Esophagus mucosa (tissue), 1 donor: ENCODE measurements at regions not wholly inside any gene's neighbourhood (a gene's known extent, or its start where the extent isn't known, plus 50 kb on each side); places are given as distances from the start of the nearest gene placed in this dataset.

Source experiments
- ATAC-seq: fragments of 200-7000 bp; cut with Tn5 transposase; one replicate; pipeline ENCODE4 v1.9.1; 2020
- donor health status: DM: yes; HTN: yes; CAD: no.

- no peak for ATAC-seq
Measured at GRCh38 chr17:12457493-12457892, 208.2 kb upstream of the MYOCD start.

- ATAC-seq: no peak
Measured at GRCh38 chr17:12459736-12460135, 206.0 kb upstream of the MYOCD start.

GRCh38 chr17:12463102-12463501, 202.6 kb upstream of the MYOCD start:
- no peak for ATAC-seq

- ATAC-seq: no peak
Measured at GRCh38 chr17:12472252-12473173, 193.2 kb upstream of the MYOCD start.

GRCh38 chr17:12478311-12478710, 187.4 kb upstream of the MYOCD start:
- ATAC-seq: no peak

- ATAC-seq: no peak
Measured at GRCh38 chr17:12485361-12485906, 180.3 kb upstream of the MYOCD start.

- no peak for ATAC-seq
Measured at GRCh38 chr17:12489325-12489724, 176.4 kb upstream of the MYOCD start.

- ATAC-seq: no peak
Measured at GRCh38 chr17:12492450-12492849, 173.2 kb upstream of the MYOCD start.

GRCh38 chr17:12505866-12506265, 159.8 kb upstream of the MYOCD start:
- ATAC-seq: no peak

- no peak for ATAC-seq
Measured at GRCh38 chr17:12507026-12507595, 158.6 kb upstream of the MYOCD start.

- no peak for ATAC-seq
Measured at GRCh38 chr17:12509801-12510200, 155.9 kb upstream of the MYOCD start.

- no peak for ATAC-seq
Measured at GRCh38 chr17:12510535-12510934, 155.2 kb upstream of the MYOCD start.

- no peak for ATAC-seq
Measured at GRCh38 chr17:12512694-12513355, 152.9 kb upstream of the MYOCD start.

- no peak for ATAC-seq
Measured at GRCh38 chr17:12514596-12514995, 151.1 kb upstream of the MYOCD start.

GRCh38 chr17:12519956-12520594, 145.6 kb upstream of the MYOCD start:
- no peak for ATAC-seq

GRCh38 chr17:12521416-12521815, 144.3 kb upstream of the MYOCD start:
- ATAC-seq: no peak

- ATAC-seq: no peak
Measured at GRCh38 chr17:12522336-12522735, 143.4 kb upstream of the MYOCD start.

- no peak for ATAC-seq
Measured at GRCh38 chr17:12522743-12523183, 142.9 kb upstream of the MYOCD start.

GRCh38 chr17:12523244-12523643, 142.4 kb upstream of the MYOCD start:
- ATAC-seq: no peak

GRCh38 chr17:12528036-12528435, 137.7 kb upstream of the MYOCD start:
- ATAC-seq: no peak

- no peak for ATAC-seq
Measured at GRCh38 chr17:12530161-12530560, 135.5 kb upstream of the MYOCD start.

- ATAC-seq: no peak
Measured at GRCh38 chr17:12536021-12536420, 129.7 kb upstream of the MYOCD start.

- no peak for ATAC-seq
Measured at GRCh38 chr17:12536472-12536871, 129.2 kb upstream of the MYOCD start.
